CD4-positive, alpha-beta T cell treated with Interleukin-4 for 1 hour (primary cell): ENCODE measurements at regions not wholly inside any gene's neighbourhood (a gene's known extent, or its start where the extent isn't known, plus 50 kb on each side); places are given as distances from the start of the nearest gene placed in this dataset.

ENCODE experiments used
- DNase-seq, 2 donors: peaks; one replicate each; pipeline ENCODE4 v3.0.0-alpha.2; 2020 to 2022

DNA sequence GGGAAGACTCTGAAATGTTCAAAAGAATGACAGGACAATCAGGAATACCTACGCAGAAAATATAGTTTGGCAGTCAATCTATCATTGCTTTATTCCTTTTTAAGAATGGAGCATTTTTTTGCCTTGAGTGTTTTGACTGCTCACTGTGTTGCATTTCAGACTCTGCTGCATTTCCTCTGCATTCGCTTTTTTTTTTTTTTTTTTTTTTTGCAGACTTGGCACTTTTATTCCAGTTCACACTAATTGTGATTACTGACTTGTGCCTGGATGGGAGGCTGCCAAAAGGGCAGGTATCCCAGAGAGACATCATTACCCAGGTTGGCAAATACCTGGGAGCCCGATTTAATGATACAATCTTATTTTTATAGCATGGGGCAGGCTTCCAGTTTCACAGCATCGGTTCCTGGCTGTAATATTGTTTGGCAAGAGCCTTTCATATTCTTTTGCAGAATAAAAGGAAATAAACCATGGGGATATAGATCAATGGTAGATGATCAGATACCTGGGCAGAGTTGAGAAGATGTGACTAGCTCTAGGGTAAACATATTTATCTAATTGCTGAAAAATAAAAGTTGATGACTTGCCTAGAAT is 1132.6 kb downstream of the MAT2B start:
- no peak for DNase-seq

DNA sequence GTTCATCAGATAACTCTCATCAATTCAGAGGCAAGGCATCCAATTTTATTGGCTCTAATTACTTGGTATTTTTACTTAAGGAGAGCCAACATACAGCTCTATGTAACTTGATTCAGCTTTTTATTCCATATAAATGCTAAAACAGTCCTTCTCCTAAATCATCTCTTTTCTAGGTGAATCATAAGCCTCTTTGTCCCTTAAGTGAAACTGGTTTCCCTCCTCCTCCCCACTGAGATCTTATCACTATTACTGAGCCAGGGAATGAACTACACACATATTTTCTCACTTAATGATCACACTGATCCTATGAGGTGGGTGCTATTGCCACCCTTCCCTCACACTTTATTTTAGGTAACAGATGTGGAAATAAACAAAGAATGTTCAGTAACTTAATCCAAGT is 1143.8 kb downstream of the MAT2B start:
- no peak for DNase-seq

DNA sequence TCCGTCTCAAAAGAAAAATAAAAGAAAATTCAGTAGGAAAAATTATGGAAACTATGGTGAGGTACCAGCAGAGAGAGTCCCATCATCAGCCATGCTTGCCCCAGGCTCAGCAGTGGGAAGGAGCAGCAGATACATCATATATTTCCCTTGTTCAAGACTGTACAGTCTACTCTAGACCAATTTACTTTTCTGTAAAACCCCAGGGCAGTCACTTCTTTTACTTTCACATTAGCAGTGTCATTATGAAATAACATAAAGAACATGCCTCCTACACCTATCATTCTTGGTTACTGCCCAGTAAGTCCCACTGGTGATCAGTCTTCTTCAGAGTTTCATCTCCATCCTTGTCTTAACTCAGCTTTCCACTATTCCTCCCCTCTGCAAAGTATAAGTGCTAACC is 1145.0 kb downstream of the MAT2B start:
- DNase-seq, result no peak

DNA sequence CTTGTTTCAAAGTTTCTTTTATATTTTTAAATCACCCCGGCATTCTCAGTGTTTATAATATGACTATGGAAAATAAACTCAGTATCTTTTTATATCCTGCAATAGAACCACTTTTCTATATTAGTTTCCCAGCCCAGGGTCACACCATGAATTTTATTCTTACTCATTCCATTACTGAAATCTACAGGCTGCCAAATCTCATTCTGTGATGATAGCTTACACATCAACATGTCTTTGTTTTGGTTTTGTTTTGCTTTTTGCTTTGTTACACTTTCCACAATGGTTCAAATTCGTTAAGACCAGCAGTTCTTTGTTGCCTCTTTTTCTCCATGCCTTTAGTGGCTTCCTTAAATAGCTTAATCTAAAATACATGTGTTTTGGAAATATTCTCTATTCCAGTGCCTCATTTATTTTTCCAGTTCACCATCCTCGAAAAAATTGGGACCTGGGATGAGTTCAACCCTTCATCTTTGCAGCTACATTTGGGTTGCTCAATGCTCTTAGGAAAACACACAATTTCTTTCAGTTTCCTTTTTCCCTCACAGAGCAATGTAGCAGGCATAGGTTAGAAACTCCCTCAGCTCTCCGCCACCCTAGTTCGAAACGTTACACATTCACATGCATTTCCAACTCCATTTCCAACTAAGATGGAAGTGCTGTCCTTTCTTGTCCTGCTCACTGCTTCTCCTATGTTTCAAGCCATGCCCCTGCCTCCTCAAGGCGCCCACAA is 1146.3 kb downstream of the MAT2B start:
- no peak for DNase-seq

DNA sequence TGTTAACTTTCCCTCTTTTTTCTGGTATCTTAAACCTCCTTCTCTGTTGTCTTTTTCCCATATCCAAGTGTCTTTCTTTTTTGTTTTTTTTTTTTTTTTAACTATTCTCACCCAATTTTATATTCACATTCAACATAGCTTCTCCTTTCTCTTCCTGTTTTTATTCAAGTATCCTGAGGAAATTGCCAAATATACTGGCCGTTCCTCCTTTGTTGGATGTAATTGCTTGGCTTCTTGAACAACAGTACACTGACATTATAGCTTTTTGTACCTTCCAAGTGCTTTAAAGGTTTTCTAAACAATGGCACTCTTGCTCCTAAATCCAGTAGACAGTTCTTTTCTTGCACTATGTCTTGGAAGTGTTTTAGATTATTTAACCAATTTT is 1146.8 kb downstream of the MAT2B start:
- DNase-seq, result no peak

DNA sequence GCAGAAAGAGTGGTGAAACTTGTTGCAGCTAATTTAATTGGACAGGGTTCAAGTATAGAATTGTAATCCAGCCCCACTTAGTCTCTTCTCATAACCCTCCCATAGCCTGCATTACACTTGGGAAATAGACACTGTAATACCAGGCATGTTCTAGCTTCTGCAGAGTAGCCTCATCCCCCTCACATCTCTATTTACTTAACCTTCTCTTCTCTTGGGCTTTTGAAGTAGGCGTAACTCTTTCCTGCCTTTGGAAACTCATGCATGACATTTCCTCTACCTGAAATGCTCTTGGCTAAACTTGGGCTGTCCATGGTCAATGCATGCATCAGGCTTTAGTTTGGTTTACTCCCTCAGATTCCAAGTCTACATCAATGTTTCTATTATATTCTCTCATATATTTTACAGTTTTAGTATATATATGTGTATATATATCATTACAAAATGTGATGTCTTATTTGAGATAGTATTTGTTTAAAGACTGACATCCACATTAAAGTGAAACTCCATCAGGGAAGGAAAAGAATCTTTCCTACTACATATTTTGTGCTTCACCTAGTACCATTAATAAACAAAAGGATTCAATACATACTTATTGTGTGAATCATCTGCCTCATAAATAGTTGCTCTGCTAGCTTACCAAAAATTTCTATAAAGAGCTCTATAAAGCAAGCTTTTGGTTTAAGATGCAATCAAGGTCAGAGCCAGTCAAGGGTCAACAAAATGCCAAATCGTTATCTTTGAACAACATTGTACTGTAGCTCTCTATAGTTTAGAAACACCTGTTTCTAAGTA is 1158.0 kb downstream of the MAT2B start:
- DNase-seq, result no peak

DNA sequence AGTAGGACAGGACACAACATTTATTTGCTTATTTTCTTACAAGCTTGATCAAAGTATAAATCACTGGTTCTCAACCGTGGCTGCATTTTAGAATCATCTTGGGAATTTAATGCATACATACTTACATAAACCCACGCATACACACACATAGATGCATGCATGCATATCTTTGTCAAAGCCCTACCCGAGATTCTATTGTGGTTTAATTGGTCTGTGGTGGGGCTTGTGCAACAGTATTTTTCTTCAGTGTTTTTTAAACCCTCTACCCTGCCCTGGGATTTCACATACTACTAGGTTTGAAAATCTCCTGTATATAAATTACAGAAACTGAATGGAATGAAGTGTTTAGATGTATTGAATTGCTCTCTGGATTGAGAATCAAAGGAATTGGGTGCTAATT is 1166.2 kb downstream of the MAT2B start:
- DNase-seq, result no peak

DNA sequence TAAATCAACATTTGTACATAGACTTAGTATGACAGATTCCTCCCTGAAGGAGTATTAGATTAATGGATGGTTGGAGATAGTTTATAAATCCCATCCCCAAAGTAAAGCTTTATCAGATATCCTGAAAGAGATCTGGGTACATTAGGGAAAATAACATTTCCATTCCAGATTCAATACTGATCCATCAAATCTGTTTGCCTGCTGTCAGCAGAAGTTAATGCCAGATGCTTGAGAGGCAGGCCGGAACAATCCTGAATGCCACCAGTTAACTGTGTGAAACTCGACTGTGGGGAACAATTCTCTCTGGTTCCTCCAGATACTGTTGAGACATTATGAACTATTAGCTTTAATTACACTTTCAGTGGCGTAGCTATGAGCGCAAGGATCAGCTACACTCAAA is 1166.8 kb downstream of the MAT2B start:
- DNase-seq, result no peak

DNA sequence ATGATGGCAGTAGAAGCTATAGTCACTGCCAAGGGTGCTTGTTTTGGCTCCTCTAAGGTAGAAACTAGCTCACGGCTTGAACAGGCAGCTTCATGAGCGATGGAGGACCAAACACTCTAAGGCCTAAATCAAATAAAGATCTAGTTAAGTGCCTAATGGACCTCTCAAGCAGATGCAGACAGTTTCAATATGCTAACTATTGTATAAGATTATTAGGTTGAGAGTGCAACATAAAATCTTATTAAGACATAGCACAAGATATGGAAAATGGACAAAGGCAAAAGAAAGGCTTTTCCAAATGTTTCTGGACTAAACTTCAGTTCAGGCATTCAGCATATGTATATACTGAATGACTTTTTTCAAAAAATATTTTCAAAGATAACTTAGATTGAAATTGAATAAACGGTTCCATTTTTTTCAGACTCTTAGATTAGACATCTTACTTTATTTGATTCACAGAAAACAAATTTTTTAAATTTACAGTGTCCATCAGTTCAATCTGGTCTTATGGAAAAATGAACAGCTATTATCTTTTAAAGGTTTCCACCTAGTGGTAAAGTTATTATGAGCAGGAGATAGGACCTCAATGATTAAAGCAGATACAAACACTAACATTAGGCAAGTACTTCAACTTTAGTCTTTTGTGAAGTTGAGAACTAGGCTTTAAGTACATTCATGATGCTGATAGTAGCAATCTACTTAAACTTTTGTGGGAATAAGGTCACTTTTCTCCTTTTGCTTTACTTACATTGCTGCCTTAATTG is 1167.7 kb downstream of the MAT2B start:
- no peak for DNase-seq

DNA sequence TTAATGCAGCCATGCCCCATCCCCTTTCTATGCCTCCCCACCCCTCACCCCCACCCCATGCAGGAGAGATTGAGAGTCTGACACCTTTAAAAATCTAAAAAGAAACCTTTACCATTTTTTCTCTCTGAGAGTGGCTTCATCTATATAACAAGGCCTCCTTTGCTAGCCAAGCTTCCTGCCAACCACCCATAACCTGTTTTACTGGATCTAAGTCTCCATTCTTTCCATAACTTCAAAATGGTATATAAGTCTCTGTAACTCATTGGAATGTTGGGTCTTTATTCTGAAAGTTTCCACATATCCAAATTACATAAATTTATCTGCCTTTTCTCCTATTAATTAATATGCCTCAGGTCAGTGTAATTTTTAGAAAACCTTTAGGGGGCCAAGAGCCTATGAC is 1174.0 kb downstream of the MAT2B start:
- DNase-seq, result no peak

DNA sequence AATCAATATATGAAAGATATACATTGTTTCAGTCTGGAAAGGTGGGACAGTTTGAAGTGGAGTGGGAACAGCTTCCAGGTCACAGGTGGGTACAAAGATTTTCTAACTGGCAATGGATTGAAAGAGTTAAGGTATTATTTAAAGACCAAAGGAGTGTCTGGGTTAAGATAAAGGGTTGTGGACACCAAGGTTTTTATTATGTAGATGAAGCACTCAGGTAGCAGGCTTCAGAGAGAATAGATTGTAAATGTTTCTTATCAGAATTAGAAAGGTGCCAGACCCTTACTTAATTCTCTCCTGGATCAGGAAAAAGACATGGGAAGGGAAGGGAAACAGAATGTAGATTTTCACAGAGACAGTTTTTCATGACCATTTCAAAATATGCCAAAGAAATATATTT is 1174.8 kb downstream of the MAT2B start:
- no peak for DNase-seq

DNA sequence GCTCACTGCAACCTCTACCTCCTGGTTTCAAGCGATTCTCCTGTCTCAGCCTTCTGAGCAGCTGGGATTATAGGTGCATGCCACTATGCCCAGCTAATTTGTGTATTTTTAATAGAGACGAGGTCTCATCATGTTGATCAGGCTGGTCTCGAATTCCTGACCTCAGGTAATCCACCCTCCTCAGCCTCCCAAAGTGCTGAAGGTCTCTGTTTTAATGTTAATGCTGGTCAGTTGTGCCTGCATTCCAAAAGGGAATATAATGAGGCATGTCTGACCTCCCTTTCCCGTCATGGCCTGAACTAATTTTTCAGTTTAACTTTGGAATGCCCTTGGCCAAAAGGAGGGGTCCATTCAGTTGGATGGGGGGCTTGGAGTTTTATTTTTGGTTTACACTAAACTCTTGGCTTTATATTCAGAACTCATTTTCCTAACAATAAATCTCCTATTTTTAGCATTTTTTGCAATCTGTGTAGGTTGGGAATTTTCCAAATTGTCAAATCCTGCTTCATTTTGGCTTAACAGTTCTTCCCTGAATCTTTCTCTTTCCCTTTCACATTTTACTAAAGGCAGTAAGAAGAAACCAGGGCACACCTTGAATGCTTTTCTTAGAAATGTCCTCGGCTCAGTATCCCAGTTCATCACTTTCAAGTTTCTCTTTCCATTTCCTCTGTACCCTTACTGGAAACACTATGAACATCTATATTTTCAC is 1175.5 kb downstream of the MAT2B start:
- DNase-seq, result no peak

DNA sequence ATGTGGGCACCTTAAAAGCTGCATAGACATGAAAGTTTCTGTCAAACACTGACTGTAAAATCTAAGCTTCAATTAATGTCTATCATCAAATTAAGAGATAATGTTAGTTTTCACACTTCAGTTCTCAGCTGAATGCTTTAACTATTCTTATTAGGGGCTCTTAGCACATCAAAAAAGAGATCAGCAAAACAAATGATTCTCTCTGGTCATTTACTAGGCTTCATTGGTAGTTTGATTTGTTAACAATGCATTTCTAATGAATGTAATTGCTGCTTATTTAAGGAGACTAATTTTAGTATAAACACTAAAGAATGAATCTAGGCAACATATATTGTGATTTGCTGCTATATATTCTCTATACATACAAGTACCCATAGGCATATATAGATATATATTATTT is 1182.0 kb downstream of the MAT2B start:
- DNase-seq, result no peak

DNA sequence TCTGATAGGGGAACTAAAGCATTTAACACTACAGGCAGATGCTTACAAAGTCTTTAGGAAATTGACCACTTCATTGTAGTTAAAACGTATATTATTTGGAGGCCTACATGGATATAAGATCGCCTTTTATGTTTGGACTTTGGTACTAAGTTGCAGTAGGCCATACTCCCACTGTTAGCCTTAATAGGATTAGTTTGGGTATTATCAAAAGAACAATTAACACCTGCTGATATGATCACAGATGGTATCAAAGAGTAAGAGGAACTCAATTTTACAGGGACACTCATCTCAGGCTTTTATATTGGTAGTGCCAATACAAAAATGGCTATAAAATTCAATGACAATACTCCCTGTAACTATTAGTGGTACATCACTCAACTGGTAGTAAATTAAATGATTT is 1183.0 kb downstream of the MAT2B start:
- no peak for DNase-seq

DNA sequence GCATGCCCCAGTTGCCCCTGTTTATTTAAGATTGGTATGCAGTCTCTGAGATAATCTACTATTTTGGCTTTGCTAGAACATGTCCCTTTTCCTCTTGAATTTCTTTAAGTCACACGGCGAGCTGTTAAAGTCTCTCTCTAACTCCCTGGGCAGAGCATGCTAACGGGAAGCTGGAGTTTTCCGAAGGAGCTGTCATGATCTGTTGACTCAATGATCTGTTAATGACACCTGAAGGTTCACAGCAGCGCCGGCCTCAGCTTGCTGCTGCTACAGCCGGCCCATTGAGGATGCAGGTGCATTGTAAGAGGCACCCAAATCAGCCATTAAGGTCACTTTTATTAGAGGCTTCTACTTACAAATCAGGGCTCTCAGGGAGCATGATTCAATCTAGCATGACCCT is 1203.4 kb downstream of the MAT2B start:
- no peak for DNase-seq

DNA sequence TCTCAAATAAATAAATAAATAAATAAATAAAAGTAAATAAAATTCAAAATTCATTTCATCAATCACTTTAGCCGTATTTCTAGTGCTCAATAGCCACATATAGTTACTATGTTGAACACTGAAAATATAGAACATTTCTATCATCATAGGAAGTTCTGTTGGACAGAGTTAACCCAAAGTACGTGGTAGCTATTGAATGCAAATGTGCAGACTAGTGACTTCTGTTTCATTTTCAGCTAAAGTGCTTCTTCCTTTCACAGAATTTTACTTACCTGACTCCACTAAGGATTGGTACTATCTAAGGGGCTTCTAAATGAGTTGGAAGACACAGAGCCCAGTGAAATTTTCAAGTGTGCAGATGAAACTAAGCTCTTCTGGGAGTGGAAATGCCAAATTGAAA is 1208.3 kb downstream of the MAT2B start:
- no peak for DNase-seq

DNA sequence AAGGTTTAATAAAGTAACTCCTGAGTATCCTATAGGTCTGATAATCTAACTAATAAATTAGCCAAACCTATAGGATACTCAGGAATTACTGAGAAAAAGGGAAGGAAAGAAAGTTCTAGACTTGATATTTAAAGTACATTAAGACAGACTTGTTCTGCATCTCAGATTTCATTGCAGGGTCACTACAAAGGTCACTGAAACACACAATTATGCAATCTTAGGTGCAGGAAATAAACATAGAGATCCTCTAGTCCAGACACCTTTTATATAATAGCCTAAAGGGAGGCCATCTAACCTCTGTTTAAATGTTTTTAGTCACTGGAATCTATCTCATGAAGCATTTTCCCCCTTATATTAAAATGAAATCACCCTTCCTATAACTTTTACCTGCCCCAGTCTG is 1215.7 kb downstream of the MAT2B start:
- no peak for DNase-seq

DNA sequence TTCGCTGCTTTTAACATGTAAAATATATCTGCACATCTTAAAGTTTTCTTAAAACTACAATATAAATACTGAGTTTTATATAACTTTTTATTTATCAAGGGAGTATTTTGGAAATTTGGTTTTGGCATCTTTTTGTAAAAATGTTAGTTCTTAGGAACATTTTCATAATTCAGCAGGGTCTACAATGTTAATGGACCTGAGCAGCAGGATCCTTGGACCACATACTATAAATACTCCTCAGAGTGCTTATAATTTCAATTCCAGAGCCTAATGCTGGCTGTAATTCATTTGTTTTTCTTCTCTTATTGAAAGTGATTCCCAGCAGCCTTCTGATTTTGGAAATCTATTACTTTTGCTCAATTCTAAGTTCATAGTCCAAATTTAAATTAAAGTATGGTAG is 1216.2 kb downstream of the MAT2B start:
- DNase-seq, result no peak

DNA sequence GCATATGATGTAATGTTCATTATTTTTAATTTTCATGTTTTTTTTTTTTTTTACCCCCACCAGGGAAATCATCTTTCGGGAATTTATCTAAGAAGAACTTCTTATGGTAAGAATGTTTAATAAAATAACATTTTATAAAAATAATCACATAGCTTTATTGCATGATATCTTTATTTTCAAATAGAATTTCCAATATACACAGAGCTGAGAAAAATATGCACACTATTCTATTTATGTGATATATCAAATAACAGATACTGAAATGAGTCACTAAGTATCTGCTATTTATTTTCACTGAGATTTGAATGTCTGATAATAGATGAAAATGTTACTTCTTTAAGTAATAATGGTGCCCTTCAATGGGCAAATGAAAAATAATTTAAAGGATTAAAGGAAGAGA is 1217.3 kb downstream of the MAT2B start:
- no peak for DNase-seq

DNA sequence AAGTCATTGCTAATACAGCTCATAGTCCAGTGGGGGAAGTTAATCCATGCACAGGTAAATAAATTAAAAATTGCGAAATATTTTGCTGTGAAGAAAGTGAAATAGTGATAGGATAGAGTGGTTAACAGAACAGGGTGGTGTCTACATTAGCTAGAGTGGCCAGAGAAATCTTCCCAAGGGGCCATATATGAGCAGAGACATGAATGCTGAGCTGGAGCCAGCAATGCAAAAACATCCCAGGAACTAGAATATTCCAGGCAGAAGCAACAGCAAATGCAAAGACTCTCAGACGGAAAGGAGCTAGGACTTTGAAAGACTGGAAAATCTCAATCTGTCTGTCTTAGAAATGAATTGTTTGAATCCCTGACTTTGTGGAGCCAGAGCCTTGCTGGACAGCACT is 1221.6 kb downstream of the MAT2B start:
- no peak for DNase-seq

DNA sequence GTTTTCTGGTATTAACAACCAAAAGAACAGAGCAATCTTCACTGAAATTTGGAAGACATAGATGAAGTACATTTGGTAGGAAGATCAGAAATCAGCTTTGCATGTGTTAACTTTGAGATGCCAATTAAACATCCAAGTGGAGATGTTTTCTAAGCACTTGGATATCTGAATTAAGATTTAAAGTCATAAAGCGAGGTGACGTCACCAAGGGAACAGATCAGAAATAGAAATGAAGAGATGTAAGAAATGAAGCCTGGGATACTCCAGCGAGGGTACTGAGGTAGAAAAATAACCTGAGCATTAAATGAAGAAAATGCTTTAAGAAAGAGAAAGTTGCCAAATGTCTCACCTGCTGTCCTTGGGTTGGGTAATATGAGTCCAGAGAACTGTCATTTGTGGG is 1223.3 kb downstream of the MAT2B start:
- no peak for DNase-seq

DNA sequence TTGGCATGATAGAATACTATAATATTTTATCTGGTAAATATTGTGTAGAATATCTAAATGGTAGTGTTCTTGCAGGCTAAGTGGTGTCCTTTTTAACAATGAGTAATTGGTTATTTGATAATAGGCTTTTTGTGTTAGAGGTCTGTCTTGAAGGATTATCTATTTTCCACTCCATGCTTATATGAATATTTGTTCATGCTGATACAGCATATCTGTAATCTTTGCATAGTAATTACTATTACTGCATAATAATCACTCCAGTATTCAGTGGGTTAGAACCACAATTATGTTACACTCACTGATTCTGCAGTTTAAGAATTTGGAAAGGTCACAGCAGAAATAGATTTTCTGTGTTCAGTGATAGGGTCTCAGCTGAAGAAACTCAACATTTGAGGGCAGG is 1229.9 kb downstream of the MAT2B start:
- no peak for DNase-seq

DNA sequence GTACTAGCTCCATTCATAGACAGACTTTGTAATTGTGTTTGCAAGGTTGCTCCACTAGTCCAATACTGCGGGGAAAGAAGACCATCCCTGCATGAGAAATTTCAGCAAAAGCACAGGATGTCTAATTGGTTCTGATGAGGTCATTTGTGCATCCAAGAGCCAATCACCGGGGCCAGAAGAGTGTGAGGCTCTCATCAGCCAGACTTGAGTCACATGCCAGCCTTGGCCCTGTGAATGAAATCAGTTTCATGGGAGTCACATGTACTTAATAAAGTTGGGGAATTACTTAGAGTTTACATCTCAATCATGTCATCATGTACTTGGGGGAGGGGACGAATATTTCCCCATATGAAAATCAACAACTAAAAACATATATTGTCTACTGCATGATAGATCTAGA is 1236.0 kb downstream of the MAT2B start:
- no peak for DNase-seq
